NCI-H2227 treated with DMSO at 0.1 percent for 48 hours (cell line): ENCODE measurements at regions not wholly inside any gene's neighbourhood (a gene's known extent, or its start where the extent isn't known, plus 50 kb on each side); places are given as distances from the start of the nearest gene placed in this dataset.

Experiments used
- DNase-seq: peaks from one replicate; lab custom pipeline; 2025; lab: John Stamatoyannopoulos, UW

DNA sequence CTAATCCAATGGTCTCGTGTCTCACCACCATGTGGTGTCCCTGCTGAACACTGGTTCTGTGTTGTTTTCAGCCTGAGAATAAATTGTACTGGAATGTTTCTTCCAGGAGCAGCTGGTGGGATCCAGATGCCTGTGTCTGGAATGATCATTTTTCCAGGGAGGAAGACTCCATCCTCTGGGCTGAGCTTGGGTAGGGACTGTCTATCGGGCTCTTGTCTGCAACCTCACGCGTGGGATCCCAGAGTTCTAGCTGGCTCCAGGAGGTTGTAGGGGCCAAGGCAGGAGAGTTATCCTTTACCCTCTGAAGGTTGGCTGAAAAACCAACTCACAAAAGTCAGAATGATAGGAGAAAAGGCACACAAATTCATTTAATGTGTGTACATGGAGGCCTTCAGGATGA, 144.1 kb upstream of the B3GAT1 start:
- no peak for DNase-seq

DNA sequence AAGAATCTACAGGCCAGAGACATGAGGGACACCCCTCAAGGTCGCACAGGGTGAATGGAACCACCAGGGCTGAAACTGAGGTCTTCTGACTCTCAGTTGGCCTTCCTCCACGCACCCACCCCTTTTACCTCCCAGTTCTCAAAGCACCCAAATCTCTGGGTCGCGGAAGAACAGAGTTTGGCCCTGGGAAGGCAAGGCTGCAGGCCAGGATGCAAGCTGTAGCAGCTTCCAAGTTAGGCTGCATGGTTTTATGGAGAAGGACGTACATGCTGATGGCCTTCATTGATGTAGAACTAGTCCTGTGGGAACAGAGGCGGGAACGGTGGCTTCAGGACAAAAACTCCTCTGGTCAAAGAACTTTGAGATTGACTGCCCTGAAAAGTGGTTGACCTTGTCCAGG, 143.5 kb upstream of the B3GAT1 start:
- DNase-seq: no peak

DNA sequence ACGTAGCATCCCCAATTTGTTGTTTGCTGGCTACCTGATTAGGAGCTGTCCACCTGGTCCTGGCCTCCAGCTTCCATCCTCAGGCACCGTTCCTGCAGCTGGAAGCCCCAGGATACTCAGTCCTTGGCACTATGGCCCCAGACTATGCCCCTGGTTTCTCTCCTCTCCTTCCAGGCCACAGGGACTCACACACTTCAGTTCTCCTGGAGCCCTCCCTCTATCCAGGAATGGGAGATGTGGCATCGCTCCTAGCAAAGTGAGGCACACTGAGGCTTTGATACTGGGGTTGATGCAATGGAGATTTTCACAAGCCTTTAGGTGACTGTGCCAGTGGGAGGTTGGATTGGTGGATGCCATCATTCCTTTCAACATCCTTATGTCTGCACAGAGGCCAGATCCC, 142.8 kb upstream of the B3GAT1 start:
- no peak for DNase-seq

DNA sequence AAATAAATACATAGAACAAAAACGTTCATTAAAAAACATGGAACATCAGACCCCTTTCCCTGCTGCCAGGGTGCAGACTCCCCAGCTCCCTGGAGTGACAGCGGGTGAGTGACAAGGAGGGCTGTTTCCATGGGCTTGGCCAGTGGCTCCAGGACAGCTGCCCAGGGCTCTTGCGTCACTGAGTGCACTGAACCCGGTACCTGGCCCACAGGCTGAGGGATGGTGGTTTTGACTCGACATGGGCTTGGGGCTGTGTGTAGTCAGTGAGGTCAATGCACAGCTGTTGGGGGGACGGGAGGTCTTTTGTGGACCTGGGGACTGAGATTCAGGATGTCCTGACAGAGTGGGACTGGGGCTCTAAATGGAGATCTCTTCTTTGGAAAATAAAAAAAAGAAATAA, 142.1 kb upstream of the B3GAT1 start:
- no peak for DNase-seq

DNA sequence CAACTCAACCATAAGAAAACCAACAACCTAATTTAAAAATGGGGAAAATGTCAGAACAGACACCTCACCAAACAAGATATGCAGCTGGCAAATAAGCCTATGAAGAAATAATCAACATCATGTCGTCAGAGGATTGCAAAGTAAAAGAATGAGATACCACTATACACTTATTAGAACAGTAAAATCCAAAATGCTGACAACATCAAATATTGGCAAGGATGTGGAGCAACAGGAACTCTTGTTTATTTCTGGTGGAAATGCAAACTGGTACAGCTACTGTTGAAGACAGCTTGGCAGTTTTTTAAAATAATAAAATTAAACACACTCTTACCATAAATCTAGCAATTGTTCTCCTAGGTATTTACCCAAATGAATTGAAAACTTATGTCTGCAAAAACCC, 140.7 kb upstream of the B3GAT1 start:
- DNase-seq: no peak

DNA sequence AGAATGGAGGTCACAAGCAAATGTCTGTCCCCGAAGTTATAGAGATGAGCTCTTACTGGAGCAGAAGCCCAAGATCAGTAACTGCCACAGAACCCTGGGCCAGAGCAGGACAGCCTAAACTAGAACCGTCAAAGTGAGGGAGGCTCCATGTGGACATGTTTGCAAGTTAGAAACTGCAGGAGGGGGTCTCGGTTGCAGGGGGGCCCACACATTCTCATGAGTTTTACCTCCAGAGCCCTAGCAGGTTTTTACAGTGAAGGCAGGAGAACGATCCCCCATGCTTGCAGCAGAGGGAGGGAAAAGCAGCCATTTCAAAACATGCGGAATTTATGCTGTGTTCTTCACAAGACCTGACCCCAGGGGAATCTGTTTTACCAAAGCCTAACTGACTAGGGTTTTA, 133.5 kb upstream of the B3GAT1 start:
- DNase-seq: no peak

DNA sequence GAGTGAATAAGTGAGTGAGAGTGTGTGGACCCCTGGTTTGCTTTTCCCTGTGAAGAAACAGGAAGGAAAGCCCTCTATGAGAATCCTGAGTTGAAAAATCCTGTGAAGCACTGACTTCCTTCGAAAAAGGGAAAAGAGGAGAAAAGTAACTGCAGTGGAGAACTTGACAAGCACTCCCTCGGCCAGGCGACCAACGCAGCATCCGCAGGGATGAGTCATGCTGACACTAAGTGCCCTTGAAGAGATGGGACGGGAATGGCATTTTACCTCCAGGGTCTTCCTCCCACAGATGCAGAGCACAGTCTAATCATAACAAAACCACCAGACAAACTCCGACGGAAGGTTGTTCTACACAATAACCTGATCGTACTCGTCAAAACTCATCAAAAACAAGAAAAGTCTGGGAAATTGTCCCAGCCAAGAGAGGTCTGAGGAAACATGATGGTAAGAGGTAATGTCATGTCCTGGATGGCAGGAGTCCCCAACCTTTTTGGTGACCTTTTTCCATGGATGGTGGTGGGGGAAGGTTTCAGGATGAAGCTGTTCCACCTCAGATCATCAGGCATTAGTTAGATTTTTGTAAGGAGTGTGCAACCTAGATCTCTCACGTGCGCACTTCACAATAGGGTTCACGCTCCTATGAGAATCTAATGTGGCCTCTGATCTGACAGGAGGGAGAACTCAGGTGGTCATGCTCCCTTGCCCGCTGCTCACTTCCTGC, 132.2 kb upstream of the B3GAT1 start:
- DNase-seq: no peak

DNA sequence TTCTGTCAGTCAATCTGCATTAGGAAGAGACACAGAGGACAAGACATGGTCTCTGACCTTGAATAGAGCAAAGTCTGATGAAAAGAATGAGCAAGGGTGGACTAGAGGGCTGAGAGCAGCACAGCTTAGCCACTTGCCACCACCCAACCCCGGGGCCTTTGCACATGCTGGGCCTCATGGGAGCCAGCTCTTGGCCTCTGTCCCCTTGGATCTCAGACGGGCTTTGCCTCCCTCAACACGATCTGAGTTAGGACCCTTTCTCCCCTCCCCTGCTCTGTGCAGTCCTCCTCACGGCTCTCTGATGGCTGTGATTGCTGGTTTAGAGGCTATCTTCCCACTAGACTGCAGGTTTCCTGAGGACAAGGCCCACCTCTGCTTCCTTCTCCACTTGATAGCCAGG, 131.6 kb upstream of the B3GAT1 start:
- no peak for DNase-seq

DNA sequence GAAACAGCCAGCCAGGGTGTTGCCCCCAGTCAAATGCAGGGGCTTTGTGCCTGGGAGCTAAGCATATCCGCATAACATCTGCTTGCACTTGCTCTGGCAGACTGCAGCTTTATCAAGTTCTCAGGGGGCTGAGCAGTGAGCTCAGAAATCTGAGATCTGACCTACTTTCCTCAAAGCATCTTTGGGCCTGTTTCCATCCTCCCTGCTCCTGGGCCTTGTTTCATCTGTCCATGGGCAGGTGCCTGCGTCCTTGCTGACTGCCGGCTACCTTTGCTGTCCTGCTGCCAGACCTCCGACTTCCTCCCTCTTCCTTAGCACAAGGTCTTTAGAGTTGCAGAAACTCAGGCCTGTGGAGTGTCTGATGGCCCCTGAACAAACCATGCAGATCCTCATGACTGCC, 131.2 kb upstream of the B3GAT1 start:
- no peak for DNase-seq

DNA sequence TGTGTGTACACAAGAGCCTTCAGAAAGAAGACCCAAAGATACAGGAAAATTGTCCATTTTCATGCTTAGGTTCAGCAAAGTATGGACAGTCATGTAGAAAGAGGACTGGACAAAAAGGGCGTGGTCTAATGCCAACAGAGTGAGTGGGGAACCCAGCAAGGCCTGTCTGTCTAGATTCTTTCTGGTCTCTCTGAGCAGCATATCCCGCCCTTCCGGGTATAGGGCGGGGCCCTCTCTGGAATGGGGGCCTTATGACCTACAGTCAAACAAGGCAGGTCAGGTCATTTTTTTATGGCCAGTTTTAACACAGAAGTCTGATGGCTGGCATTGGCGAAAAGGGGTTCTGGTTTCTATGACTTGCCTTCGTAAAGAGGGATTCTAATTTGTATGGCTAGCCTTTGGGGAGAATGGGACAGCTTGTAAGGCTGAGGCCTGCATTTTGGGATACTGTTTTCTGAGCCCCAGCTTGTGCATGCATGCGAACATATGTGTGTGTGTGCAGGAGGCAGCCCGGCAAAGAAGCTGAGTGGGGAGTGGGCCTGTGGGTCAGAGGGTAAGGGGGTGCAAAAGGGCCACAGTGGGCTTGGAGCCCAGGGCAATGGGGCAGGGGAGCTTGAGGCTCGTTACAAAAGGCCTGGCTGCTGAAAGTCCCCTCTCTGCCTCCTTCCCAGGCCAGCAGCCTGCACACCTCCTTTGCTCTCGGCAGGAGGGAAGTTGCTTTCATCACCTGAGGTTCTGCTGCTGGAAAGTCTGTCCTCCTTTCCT, 130.5 kb upstream of the B3GAT1 start:
- no peak for DNase-seq

DNA sequence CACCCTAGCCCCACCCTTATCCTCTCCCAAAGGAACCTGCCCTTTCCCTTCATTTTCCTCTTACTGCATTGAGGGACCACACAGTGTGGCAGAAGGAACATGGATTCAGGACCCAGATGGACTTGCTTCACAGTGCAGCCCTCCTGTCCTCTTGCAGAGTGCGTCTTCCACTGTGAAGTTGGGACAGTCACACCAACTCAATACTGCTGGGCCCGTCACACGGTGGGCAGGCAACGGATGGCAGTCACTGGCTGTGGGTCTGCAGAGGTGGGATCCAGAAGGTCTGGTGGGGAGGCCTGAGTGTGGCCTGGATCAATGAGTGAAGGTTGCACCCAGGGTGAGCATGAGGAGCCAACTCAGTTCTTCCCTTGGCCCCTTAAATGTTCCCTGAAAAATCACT, 129.9 kb upstream of the B3GAT1 start:
- DNase-seq: no peak

DNA sequence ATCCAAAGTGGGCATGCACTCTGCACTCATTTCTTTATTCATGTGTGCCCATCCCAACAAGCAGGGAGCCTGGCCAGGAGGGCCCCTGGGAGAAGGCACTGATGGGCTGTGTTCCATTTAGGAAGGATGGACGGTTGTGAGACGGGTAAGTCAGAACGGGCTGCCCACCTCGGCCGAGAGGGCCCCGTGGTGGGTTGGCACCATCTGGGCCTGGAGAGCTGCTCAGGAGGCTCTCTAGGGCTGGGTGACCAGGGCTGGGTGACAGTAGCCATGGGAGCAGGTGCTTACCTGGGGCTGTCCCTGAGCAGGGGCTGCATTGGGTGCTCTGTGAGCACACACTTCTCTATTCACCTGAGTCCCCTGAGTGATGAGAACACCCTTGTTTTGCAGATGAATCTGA, 129.3 kb upstream of the B3GAT1 start:
- no peak for DNase-seq

DNA sequence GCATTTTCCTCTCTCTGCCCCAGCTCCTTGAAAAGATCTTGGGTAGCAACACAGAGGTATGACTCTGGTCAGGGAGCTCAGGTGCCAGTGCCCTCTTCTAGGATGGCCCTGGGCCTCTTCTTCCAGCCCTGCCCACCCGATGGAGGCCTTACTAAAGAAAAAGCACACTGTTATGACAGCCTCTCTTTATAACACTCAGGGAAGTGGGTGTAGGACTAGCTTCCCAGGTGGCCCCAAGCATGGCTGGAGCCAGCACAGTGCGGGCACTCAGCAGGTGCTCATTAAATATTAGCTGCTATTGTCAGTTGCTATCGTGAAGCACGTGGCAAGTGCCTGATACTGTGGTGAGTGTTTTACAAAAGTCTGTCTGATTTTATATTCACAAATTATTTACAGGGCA, 127.2 kb upstream of the B3GAT1 start:
- DNase-seq: no peak

DNA sequence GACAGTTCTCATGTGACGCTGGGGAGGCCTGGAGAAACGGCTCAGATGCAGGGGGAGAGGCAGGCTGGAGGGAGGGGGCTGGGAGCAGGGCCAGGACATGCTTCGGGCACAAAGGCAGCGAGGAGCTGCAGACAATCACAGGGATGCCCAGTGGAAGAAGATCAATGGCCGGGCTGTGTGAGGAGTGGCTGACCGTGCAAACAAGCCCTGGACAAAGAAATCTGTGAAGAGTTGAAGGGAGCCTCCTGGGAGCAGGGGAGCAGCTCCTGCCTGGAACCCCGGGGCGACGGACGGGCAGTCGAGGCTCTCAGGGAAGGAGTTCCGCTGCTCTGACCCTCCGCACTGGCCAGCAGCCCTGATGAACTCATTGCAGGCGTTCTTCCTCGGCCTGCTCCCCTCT, 126.7 kb upstream of the B3GAT1 start:
- no peak for DNase-seq

DNA sequence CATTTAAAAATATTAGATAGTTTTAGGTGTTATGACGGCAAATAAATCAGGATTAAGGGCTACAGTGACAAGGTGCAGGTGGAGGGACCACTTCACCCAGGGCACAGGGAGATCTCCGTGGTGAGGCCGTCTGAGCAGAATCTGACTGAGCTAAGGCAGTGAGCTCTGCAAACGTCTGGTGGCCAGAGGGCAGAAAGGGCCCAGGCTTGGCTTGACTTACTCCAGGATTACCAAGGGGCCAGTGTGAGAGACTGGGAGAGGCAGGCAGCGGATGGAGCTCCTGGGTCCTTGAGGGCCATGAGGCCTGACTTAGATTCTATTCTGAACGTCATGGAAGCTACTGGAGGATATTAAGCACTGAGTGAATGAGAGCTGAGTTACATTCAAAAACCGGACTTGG, 125.9 kb upstream of the B3GAT1 start:
- DNase-seq: no peak

DNA sequence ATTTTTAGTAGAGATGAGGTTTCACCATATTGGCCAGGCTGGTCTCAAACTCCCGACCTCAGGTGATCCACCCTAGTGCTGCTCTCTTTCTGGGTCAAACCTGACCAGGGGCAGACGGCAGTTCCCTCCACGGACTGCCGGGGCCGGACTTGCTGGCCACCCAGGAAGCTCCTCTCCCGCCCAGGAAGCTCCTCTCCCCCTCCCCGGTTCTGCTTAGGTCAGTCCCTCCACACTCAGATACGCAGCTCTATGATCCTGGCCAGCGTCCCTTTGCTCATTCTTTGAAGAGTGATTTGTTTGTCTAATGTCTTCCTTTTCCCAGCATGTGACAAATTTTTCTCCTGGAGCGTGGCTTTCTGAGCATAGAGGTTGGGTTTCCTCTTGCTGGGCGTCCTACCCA, 125.3 kb upstream of the B3GAT1 start:
- DNase-seq: no peak

DNA sequence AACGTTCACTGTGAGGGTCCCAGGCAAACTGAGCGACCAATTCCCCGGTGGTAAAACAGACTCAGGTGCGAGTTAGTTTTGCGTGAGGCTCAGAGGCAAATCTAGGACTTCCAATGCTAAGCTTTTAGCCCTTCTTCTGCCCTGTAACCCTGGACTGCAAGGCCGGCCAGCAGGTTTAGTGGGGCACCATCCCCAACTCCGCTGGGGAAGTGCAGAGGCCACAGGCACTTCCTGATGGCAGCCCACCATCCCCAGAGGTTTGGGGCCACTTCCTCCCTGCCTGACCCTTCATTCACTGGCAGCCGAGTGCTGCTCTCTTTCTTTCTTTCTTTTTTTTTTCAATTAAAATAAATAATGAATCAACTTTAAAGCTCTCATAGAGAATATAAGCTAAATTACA, 124.6 kb upstream of the B3GAT1 start:
- no peak for DNase-seq

DNA sequence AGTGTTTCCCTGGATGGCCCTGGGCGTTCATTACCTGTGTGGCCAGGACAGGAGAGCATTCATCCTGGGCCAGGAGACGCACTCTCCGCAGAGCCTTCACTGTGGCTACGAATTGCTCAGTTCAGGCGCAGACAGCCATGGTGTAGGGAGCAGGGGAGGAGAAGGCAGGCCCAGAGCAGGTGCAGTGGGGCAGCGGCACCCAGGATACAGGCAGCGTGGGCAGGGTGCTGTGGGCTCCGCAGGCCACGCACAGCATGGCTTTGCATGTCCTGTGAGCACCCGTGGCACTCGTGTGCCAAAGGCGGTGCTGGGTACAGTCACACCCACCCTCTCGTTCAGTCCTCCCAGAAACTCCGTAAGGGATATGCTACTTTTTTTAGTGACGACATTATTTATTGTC, 124.2 kb upstream of the B3GAT1 start:
- DNase-seq: no peak

DNA sequence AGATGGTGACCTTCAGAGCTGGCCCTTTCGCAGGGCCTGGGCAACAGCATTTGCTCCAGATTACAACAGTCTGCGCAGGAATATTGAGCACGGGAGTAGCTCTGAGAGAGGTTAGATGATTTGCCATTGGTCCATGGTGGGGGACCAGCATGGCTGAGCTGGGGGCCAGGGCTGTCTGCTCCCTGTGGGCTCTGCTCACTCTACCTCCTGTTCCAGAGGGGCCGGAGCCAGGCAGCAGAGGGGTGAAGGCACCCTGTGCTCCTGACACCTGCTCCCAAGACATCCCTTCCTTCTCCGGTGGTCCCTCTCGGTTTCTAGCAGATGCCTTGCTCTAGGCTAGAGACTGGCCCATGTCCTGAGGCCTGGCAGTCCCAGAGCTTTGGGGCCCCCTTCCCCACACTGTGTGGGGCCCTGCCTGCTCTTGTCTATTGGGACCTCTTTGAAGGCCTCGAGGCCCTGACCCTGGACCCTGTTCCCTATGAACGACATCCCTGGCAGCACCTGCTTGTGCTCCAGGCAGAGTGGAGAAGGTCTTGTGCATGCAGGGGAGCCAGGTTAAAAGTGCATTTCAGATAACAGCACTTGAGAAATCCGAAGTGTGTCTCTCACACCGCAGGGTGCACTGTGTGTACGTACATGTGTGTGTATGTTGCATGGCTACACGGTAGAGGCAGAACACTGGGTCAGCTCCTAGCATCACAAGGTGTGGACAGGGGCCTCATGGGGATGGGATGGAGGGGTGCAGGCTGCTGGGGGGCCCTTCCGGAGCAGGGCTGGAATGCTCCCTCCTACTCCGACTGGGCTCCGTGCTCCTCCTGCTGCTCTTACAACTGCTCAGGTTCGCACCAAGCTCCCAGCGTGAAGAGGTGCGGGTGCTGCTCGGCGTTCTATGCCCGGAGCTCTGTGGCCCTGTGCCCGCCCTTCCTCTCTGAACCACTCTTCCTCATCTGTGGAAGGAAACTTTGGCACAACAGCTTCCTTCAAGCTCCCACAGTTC, 123.3 kb upstream of the B3GAT1 start:
- no peak for DNase-seq

DNA sequence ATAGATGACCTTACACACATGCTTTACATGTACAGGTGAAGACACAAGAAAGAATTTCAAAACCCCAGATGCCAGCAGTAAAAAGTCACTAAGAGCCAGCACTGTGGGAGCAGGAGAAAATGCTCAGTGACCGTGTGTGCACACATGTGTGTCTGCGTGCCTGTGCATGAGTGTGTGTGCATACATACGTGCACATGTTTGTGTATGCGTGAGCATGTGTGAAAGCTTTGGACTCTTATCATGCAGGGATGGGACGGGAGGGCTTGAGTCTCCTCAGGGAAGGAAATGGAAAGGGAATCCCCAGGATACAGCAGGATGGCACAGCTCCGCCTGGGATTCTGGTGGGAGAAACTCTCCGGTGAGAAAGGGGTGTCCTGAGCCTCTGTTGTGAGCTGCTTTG, 121.5 kb upstream of the B3GAT1 start:
- DNase-seq: no peak

DNA sequence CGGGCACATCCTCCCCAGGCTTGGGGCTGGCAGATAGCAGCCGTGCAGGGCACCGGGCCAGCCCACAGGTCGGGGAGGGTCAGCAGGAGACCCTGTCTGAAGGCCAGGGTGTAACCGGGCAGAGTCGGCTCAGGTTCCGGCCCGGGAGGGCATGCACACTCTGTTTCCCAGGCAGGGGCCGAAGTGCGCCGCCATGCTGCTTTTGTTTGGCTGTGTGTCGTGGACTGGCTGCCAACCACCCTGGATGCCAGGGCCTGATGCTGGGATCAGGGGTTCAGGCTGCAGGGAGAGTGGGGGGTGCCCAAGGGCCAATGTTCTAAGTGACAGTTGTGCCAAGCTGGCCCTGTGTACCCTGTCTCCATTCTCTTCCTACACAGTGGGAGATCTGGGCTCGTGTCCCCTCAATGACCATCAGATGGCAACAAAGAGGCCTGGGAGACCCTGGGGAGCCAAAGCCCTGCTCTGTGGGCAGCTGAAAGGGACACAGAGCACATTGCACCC, 120.9 kb upstream of the B3GAT1 start:
- no peak for DNase-seq

DNA sequence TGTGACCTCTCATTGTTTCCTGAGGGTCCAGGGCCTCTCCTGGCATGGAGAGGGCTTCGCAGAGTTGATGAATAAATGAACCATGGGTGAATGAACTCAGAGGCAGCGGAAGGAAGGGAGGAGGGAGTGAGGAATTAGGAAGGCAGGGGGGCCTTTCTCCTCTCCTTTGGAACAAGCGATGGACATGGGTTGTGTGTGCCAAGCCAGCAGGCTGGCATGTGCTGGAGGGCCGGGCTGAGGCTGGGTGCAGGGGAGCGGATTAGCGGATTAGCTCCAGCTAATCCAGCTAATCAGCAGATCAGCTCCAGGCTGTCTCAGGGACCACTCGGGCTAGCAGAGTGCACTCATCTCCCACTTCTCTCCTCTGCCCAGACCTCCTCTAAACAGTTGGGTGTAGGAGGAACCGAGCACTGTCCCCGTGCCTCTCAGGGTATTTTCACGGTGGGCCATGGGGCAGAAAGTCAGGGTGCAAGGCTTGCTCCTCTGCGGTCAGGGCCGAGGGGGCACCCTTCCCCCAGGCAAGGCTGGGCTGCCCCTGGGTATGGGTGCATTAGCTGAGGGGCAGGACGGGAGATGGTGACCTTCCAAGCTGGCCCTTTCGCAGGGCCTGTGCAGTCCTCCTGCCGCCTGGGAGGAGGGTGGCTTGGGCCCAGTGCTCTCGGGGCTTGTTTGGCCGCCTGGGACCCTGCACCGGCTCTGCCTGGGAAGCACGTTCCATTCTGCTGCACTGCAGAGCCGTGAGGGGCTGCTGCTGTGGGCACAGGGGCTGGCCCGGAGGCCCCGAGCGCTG, 120.3 kb upstream of the B3GAT1 start:
- no peak for DNase-seq
